NCI-H2029 (cell line): ENCODE measurements at regions not wholly inside any gene's neighbourhood (a gene's known extent, or its start where the extent isn't known, plus 50 kb on each side); places are given as distances from the start of the nearest gene placed in this dataset.
A peak's percentile ranks its signal among the peaks of the same experiment; 100 is the strongest.
"Not testable (repeated sequence)": the region's sequence is repeated elsewhere in the genome, so short reads cannot be mapped to it uniquely, and the experiment has no call there.

Source experiments
- DNase-seq: peaks from one replicate; lab custom pipeline; 2025; lab: John Stamatoyannopoulos, UW

GRCh38 chr6:115630424-115631024, 430.2 kb downstream of the FRK start:
- no peak for DNase-seq

GRCh38 chr6:115629415-115629814, 431.3 kb downstream of the FRK start:
- no peak for DNase-seq

GRCh38 chr6:115618256-115618655, 442.4 kb downstream of the FRK start:
- DNase-seq: no peak

- no peak for DNase-seq
Observed at GRCh38 chr6:115617031-115617430, 443.7 kb downstream of the FRK start.

- DNase-seq: no peak
Observed at GRCh38 chr6:115613488-115613887, 447.2 kb downstream of the FRK start.

GRCh38 chr6:115612796-115613479, 447.8 kb downstream of the FRK start:
- no peak for DNase-seq

- DNase-seq: no peak
Observed at GRCh38 chr6:115612216-115612615, 448.5 kb downstream of the FRK start.

- no peak for DNase-seq
Observed at GRCh38 chr6:115610696-115611095, 450.0 kb downstream of the FRK start.

- DNase-seq: no peak
Observed at GRCh38 chr6:115609111-115609510, 451.6 kb downstream of the FRK start.

- no peak for DNase-seq
Observed at GRCh38 chr6:115602466-115602865, 458.2 kb downstream of the FRK start.

GRCh38 chr6:115601509-115601908, 459.2 kb downstream of the FRK start:
- DNase-seq: no peak

- no peak for DNase-seq
Observed at GRCh38 chr6:115601064-115601463, 459.6 kb downstream of the FRK start.

- no peak for DNase-seq
Observed at GRCh38 chr6:115594891-115595290, 465.8 kb downstream of the FRK start.

GRCh38 chr6:115592025-115592424, 468.7 kb downstream of the FRK start:
- DNase-seq: no peak

GRCh38 chr6:115589072-115589471, 471.6 kb downstream of the FRK start:
- not testable (repeated sequence) for DNase-seq

- DNase-seq: no peak
Observed at GRCh38 chr6:115583290-115583689, 477.4 kb downstream of the FRK start.

- DNase-seq: no peak
Observed at GRCh38 chr6:115582386-115582785, 478.3 kb downstream of the FRK start.

- DNase-seq: not testable (repeated sequence)
Observed at GRCh38 chr6:115579565-115579964, 481.1 kb downstream of the FRK start.

GRCh38 chr6:115577270-115577669, 483.4 kb downstream of the FRK start:
- DNase-seq: no peak

- DNase-seq: no peak
Observed at GRCh38 chr6:115575285-115575684, 485.4 kb downstream of the FRK start.

GRCh38 chr6:115573861-115574260, 486.8 kb downstream of the FRK start:
- no peak for DNase-seq

GRCh38 chr6:115570331-115570730, 490.4 kb downstream of the FRK start:
- DNase-seq: no peak

- DNase-seq: no peak
Observed at GRCh38 chr6:115554060-115554459, 506.6 kb downstream of the FRK start.

GRCh38 chr6:115551527-115551926, 509.2 kb downstream of the FRK start:
- peak; percentile 9 for DNase-seq
